ENCODE measurements at regions not wholly inside any gene's neighbourhood (a gene's known extent, or its start where the extent isn't known, plus 50 kb on each side); places are given as distances from the start of the nearest gene placed in this dataset.
"Not testable (repeated sequence)": the region's sequence is repeated elsewhere in the genome, so short reads cannot be mapped to it uniquely, and the experiment has no call there.

GRCh38 chr3:74921676-74922075 is 307.2 kb upstream of the CNTN3 start:
- TF ChIP-seq CTCF (IDR thresholded peaks at IDR 0.05; ENCODE audit: extremely low read depth, missing control alignments): no peak
- DNase-seq (ENCODE audit: low spot score): no peak

- DNase-seq (ENCODE audit: low spot score): no peak
- no peak for TF ChIP-seq CTCF (IDR thresholded peaks at IDR 0.05; ENCODE audit: extremely low read depth, missing control alignments)
These were observed 306.4 kb upstream of the CNTN3 start for GRCh38 chr3:74920721-74921350.

DNA sequence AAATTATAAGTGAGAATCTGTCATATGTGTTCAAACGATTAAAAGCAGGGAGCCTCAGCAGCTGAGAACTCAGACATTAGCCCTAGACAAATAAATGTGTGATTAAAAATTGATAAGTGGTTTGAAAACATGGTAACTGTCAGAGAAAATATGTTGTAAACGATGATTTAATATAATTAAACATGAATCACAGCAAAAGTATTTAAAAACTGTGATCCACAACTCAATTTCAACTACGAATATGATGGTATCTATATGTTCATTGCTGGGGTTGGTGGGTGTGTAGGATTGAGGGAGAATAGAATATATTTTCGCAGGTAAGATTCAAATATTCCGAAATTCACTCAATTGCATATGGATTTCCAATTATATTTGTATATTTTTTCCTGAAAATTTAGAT is 302.2 kb upstream of the CNTN3 start:
- TF ChIP-seq CTCF (IDR thresholded peaks at IDR 0.05; ENCODE audit: extremely low read depth, missing control alignments): no peak
- DNase-seq (ENCODE audit: low spot score): no peak

- no peak for TF ChIP-seq CTCF (IDR thresholded peaks at IDR 0.05; ENCODE audit: extremely low read depth, missing control alignments)
These were observed 291.7 kb upstream of the CNTN3 start for GRCh38 chr3:74906181-74906580.

GRCh38 chr3:74905478-74905877 is 291.0 kb upstream of the CNTN3 start:
- no peak for TF ChIP-seq CTCF (IDR thresholded peaks at IDR 0.05; ENCODE audit: extremely low read depth, missing control alignments)
- DNase-seq (ENCODE audit: low spot score): no peak

More at GRCh38 chr3:74906181-74906580, 291.7 kb upstream of the CNTN3 start:
- no peak for DNase-seq (ENCODE audit: low spot score)

GRCh38 chr3:74904646-74905045 is 290.2 kb upstream of the CNTN3 start:
- no peak for TF ChIP-seq CTCF (IDR thresholded peaks at IDR 0.05; ENCODE audit: extremely low read depth, missing control alignments)
- DNase-seq (ENCODE audit: low spot score): no peak

- DNase-seq (ENCODE audit: low spot score): not testable (repeated sequence)
These were observed 285.5 kb upstream of the CNTN3 start for GRCh38 chr3:74899796-74900516.

DNA sequence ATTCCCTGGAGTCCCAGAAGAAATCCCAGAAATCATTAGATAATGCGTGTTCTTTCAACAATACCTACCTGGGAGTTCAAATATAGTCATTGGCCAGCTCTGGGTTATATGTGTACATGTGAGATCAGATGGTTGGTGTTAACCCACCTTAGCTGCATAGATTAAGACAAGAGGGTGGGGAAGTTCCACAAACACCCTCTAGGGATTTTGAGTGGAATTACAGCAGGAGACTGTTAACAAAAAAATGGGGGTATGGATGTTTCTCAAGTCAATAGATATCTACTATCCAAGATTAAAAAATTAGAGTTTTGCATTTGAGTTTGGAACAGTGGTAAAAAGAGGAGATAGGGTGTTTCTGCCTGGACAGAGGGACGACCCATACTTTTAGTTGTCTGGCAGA is 282.5 kb upstream of the CNTN3 start:
- DNase-seq (ENCODE audit: low spot score): no peak
- no peak for TF ChIP-seq CTCF (IDR thresholded peaks at IDR 0.05; ENCODE audit: extremely low read depth, missing control alignments)

All from GM20000 (cell line).